ENCODE measurements at regions not wholly inside any gene's neighbourhood (a gene's known extent, or its start where the extent isn't known, plus 50 kb on each side); places are given as distances from the start of the nearest gene placed in this dataset.

- Histone ChIP-seq H3K36me3 (replicated peaks; ENCODE audit: insufficient read depth, low read length) (no peaks in the 10 kb centered on the region), H3K4me2 (ENCODE audit: low read depth, low read length) (no peak overlapping the region), H3K4me3 (ENCODE audit: low read length) (no peak overlapping the region), H2AFZ (ENCODE audit: low read length) (no peak overlapping the region), H3K9ac (ENCODE audit: low read length) (no peak overlapping the region), H3K27me3 (replicated peaks; ENCODE audit: insufficient read depth, low read length) (no peaks in the 10 kb centered on the region), H3F3A (ENCODE audit: insufficient read depth, low read length) (no peaks in the 10 kb centered on the region), H3K27ac (ENCODE audit: low read length) (no peak overlapping the region), H4K20me1 (ENCODE audit: insufficient read depth, low read length) (no peaks in the 10 kb centered on the region), H3K4me1 (ENCODE audit: low read length) (no peaks in the 10 kb centered on the region), H3K79me2 (ENCODE audit: low read length) (no peaks in the 10 kb centered on the region), H3K9me2 (replicated peaks; ENCODE audit: insufficient read depth, low read length) (no peaks in the 10 kb centered on the region), H3K9me3 (replicated peaks; ENCODE audit: insufficient read depth, low read length) (no peaks in the 10 kb centered on the region)
- TF ChIP-seq, protein P1, sequence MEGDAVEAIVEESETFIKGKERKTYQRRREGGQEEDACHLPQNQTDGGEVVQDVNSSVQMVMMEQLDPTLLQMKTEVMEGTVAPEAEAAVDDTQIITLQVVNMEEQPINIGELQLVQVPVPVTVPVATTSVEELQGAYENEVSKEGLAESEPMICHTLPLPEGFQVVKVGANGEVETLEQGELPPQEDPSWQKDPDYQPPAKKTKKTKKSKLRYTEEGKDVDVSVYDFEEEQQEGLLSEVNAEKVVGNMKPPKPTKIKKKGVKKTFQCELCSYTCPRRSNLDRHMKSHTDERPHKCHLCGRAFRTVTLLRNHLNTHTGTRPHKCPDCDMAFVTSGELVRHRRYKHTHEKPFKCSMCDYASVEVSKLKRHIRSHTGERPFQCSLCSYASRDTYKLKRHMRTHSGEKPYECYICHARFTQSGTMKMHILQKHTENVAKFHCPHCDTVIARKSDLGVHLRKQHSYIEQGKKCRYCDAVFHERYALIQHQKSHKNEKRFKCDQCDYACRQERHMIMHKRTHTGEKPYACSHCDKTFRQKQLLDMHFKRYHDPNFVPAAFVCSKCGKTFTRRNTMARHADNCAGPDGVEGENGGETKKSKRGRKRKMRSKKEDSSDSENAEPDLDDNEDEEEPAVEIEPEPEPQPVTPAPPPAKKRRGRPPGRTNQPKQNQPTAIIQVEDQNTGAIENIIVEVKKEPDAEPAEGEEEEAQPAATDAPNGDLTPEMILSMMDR (IDR thresholded peaks at IDR 0.05; ENCODE audit: low read length): no peak
- TF ChIP-seq EZH2 (optimal IDR thresholded peaks at IDR 0.05; ENCODE audit: low read depth, low read length) (no peak), EZH2phosphoT487 (IDR thresholded peaks at IDR 0.05; ENCODE audit: low read length) (no peak)
- DNase-seq: no peak
Measured at GRCh38 chr15:96102631-96103030, 227.9 kb upstream of the NR2F2 start.

GRCh38 chr15:96106181-96106580 is 224.3 kb upstream of the NR2F2 start:
- no peak overlapping the region for H2AFZ ChIP-seq (ENCODE audit: low read length)
- H3K9me2 ChIP-seq (replicated peaks; ENCODE audit: insufficient read depth, low read length): no peaks in the 10 kb centered on the region
- TF ChIP-seq EZH2phosphoT487 (IDR thresholded peaks at IDR 0.05; ENCODE audit: low read length): no peak
- no peak for TF ChIP-seq EZH2 (optimal IDR thresholded peaks at IDR 0.05; ENCODE audit: low read depth, low read length)
- TF ChIP-seq, protein P1 (IDR thresholded peaks at IDR 0.05; ENCODE audit: low read length): no peak
- no peak overlapping the region for H3K4me3 ChIP-seq (ENCODE audit: low read length)
- H4K20me1 ChIP-seq (ENCODE audit: insufficient read depth, low read length): no peaks in the 10 kb centered on the region
- no peaks in the 10 kb centered on the region for H3F3A ChIP-seq (ENCODE audit: insufficient read depth, low read length)
- H3K27ac ChIP-seq (ENCODE audit: low read length): no peak overlapping the region
- no peaks in the 10 kb centered on the region for H3K79me2 ChIP-seq (ENCODE audit: low read length)
- no peaks in the 10 kb centered on the region for H3K9me3 ChIP-seq (replicated peaks; ENCODE audit: insufficient read depth, low read length)
- DNase-seq: no peak
- H3K36me3 ChIP-seq (replicated peaks; ENCODE audit: insufficient read depth, low read length): no peaks in the 10 kb centered on the region
- no peak overlapping the region for H3K4me2 ChIP-seq (ENCODE audit: low read depth, low read length)
- H3K4me1 ChIP-seq (ENCODE audit: low read length): no peaks in the 10 kb centered on the region
- H3K9ac ChIP-seq (ENCODE audit: low read length): no peak overlapping the region
- no peaks in the 10 kb centered on the region for H3K27me3 ChIP-seq (replicated peaks; ENCODE audit: insufficient read depth, low read length)

DNA sequence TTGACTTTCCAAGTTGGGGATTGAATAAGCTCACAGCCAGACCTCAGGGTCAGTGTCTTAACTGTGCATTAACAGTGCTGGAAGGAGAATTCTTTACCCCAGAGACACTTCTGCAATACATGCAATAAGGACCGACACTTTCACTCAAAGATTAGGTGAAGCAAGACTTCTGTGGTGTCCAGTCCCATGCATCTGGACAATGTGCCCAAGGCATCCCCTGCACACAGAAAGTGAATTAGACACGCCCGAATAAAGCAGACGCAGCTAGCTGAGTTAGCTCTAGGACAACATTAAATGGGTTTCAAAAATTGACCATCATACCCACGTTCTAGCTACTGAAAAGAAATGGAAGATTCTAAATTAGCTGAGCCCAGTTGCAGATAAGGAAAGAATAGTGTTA is 223.9 kb upstream of the NR2F2 start:
- H3K9me2 ChIP-seq (replicated peaks; ENCODE audit: insufficient read depth, low read length): no peaks in the 10 kb centered on the region
- H3K9me3 ChIP-seq (replicated peaks; ENCODE audit: insufficient read depth, low read length): no peaks in the 10 kb centered on the region
- H3K27me3 ChIP-seq (replicated peaks; ENCODE audit: insufficient read depth, low read length): no peaks in the 10 kb centered on the region
- no peak overlapping the region for H3K4me2 ChIP-seq (ENCODE audit: low read depth, low read length)
- no peak for DNase-seq
- no peak overlapping the region for H3K4me3 ChIP-seq (ENCODE audit: low read length)
- H3K9ac ChIP-seq (ENCODE audit: low read length): no peak overlapping the region
- TF ChIP-seq EZH2phosphoT487 (IDR thresholded peaks at IDR 0.05; ENCODE audit: low read length) (no peak), EZH2 (optimal IDR thresholded peaks at IDR 0.05; ENCODE audit: low read depth, low read length) (no peak)
- TF ChIP-seq, protein P1 (IDR thresholded peaks at IDR 0.05; ENCODE audit: low read length): no peak
- no peak overlapping the region for H2AFZ ChIP-seq (ENCODE audit: low read length)
- H3K4me1 ChIP-seq (ENCODE audit: low read length): no peaks in the 10 kb centered on the region
- H3K27ac ChIP-seq (ENCODE audit: low read length): no peak overlapping the region
- no peaks in the 10 kb centered on the region for H4K20me1 ChIP-seq (ENCODE audit: insufficient read depth, low read length)
- H3F3A ChIP-seq (ENCODE audit: insufficient read depth, low read length): no peaks in the 10 kb centered on the region
- H3K36me3 ChIP-seq (replicated peaks; ENCODE audit: insufficient read depth, low read length): no peaks in the 10 kb centered on the region
- H3K79me2 ChIP-seq (ENCODE audit: low read length): no peaks in the 10 kb centered on the region

All from MM.1S (cell line).